LNCaP clone FGC (cell line): ENCODE measurements at regions not wholly inside any gene's neighbourhood (a gene's known extent, or its start where the extent isn't known, plus 50 kb on each side); places are given as distances from the start of the nearest gene placed in this dataset.

Experiments
- DNase-seq: peaks from one replicate; pipeline ENCODE4 v3.0.0-alpha.2; 2011; ENCODE audit warnings: low read depth
- H3K4me3 ChIP-seq: 2 replicates; pipeline ENCODE4 v1.5.1; 2011; ENCODE audit warnings: mild to moderate bottlenecking, low read depth, low read length, control low read depth
- TF ChIP-seq, protein P1 (sequence below): IDR thresholded peaks from 2 replicates; pipeline ENCODE4 v1.5.1; 2012; ENCODE audit warnings: mild to moderate bottlenecking; ENCODE audit not compliant: control insufficient read depth, insufficient read depth; ENCODE audit errors: extremely low read depth

DNA sequence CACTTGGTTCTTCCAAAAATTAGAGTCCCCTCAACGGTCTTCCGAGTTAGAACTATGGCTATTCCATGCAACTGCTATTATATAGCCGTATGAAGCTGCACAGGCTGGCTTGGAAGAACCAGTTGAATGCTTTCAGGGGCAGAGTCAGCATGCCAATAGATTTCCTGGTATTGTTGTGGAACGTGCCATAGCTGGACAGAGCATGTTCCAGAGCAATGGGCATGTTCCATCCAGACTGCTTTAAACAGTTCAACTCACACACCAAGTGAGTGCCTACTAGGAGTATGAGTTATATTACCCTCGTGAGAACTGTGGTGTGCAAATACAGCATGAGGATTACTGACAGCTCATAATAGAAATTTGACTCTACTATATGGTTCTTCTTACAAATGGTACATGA, 682.0 kb downstream of the SATB2 start:
- DNase-seq: no peak
- TF ChIP-seq, protein P1, sequence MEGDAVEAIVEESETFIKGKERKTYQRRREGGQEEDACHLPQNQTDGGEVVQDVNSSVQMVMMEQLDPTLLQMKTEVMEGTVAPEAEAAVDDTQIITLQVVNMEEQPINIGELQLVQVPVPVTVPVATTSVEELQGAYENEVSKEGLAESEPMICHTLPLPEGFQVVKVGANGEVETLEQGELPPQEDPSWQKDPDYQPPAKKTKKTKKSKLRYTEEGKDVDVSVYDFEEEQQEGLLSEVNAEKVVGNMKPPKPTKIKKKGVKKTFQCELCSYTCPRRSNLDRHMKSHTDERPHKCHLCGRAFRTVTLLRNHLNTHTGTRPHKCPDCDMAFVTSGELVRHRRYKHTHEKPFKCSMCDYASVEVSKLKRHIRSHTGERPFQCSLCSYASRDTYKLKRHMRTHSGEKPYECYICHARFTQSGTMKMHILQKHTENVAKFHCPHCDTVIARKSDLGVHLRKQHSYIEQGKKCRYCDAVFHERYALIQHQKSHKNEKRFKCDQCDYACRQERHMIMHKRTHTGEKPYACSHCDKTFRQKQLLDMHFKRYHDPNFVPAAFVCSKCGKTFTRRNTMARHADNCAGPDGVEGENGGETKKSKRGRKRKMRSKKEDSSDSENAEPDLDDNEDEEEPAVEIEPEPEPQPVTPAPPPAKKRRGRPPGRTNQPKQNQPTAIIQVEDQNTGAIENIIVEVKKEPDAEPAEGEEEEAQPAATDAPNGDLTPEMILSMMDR: no peak
- H3K4me3 ChIP-seq: no peak overlapping the region

DNA sequence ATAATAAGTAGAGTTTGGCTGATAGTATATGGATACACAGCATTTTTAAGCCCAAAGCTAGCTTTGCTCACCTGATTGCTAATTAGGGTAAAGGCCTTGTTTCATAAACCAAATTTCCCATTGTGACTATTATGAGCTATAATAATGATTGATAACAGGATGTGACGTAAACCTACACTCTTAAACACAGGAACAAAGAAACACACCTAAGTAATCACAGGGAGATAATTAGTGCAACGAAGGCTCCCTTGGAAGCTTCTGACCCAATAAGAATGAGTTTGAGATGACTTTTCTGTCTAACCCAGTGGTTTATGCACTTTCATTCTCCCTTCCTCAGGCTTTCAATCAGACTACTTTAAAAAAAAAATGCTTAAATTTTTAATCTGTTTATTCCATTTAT, 683.2 kb downstream of the SATB2 start:
- no peak for DNase-seq
- TF ChIP-seq, protein P1: no peak
- no peak overlapping the region for H3K4me3 ChIP-seq

DNA sequence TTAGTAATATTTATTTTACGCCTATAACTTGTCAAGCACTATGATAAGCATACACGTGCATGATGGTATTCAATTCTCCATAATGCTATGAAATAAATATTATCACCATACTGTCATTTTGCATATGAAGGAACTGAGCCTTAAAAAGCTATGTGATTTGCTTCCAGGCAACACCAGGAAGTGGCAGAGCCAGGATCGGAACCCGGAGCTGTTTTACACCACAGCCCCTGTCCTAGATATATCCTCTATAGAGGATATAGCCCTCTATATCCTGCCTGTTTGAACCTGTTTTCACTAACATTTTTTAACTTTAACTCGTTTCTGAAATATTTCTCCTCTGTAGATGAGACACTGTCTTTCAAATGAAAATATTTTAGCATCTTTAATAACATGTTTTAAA, 690.0 kb downstream of the SATB2 start:
- no peak overlapping the region for H3K4me3 ChIP-seq
- TF ChIP-seq, protein P1: no peak
- DNase-seq: no peak

DNA sequence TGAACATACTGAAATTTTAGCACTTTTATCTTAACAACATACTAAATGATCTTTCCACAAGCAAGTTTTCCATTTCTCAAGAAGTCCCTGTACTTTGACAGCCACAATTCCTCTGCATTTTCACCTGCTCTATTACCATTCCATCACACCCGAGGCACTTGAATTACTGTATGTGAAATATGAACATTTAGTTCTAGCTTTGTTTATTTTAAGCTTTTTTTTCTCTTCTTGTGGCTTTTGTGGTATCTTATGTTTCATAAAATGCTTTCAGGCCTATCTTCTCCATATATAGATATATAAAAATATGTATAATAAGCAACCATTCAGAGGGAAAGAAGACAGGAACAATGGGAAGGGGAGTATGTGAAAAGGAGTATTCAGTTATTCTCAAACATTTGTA, 693.9 kb downstream of the SATB2 start:
- DNase-seq: no peak
- H3K4me3 ChIP-seq: no peak overlapping the region
- TF ChIP-seq, protein P1: no peak

DNA sequence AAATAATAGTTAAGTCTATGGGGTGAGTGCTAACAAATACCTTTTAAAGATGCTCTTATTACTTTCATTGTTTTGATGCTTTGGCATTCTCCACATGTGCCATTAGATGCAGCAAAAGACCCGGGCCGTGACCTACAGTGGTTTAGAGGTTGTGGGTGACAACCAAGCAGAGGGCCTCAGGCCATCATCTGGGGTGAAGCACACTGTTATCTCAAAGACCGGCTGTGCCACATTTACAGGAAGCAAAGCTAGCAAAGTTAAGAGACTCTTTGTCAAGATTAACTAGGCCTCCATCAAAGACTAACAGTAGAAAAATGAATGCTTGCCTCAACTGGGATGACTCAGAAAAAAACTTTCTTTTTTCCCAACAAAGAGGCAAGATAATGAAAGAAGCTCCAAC, 695.3 kb downstream of the SATB2 start:
- no peak overlapping the region for H3K4me3 ChIP-seq
- TF ChIP-seq, protein P1: no peak
- no peak for DNase-seq

- no peak overlapping the region for H3K4me3 ChIP-seq
- TF ChIP-seq, protein P1: no peak
- DNase-seq: no peak
Measured at GRCh38 chr2:198757069-198757468, 700.7 kb downstream of the SATB2 start.

DNA sequence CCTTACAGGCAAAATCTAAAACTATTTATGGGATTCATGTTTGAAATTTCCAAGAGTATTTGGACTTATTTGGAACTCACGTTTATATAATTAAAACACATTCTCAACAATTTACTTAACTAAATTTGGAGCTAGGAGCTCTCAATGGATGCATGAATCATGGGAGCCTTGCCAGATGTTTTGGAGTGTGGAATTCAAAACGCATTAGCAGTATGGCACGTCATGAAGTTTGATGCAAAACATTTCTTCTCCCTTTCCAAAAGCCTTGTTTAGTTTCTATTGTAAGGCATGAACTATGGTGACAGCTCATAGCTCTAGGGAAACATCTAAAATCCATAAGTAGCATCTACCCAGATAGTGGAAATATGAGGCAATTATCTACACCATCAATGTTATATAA, 701.6 kb downstream of the SATB2 start:
- TF ChIP-seq, protein P1: no peak
- DNase-seq: no peak
- H3K4me3 ChIP-seq: no peak overlapping the region
